NCI-H748 (cell line): ENCODE measurements at regions not wholly inside any gene's neighbourhood (a gene's known extent, or its start where the extent isn't known, plus 50 kb on each side); places are given as distances from the start of the nearest gene placed in this dataset.
A peak's percentile ranks its signal among the peaks of the same experiment; 100 is the strongest.
"Not testable (repeated sequence)": the region's sequence is repeated elsewhere in the genome, so short reads cannot be mapped to it uniquely, and the experiment has no call there.

Source experiments
- DNase-seq: peaks from one replicate; lab custom pipeline; 2025; ENCODE audit not compliant: unreplicated experiment; lab: John Stamatoyannopoulos, UW

DNA sequence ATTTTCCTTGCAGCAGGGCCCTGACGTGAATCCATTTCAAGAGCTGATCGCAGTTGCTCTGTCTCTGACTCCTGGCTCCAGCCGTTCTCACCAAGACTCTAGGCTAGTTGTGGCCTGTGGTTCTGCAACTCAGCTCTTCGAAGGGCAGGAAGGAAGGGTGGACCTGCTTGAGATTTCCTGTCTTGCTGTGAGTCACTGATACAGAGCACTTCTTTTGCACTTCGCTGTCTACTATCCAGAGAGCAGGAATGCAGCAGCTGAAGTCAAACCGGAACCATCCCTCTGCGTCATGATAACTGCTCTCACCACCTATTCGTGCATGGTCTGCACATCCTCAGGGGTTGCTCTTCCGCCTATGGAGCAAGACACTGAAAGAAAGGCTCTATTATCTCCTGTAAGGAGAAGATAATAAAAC lies 59.7 kb downstream of the RAP2B start:
- no peak for DNase-seq

DNA sequence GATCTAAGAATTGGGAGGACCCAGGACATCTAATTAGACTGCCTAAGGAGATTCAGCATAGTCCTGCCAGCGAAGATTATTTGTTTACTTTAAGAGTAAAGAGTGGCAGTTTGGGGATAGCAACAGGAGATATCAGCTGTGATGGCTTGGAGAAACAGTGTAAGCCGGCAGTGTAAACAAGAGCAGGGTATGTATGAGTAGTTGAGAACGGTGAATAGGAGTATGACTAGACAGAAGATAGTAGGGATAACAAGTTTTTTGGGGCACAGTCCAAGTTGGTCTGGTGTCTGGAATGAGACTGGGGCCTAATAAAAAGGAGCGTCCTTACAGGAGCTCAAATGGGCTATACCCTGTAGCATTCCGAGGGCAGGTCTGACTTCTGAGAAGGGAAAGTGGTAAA lies 64.9 kb downstream of the RAP2B start:
- DNase-seq: not testable (repeated sequence)

DNA sequence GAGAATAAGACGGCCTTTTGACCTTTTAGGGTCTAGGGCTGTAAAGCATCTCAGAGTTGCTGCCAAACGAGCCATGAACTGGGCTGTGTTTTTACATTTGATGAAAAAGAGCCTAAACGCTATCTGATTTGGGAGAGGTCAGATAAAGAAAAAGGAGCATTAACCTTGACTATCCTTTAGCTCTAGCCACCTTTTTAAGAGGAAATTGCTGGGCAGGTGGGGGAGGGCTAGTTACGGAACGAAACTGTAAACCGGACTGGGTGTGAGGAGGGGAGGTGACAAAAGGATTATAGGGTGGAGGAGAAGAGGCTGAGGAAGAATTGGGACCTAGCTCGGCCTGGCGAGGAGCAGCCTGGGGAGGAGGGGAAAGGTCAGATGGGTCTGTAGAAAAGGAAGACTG lies 68.4 kb downstream of the RAP2B start:
- DNase-seq: not testable (repeated sequence)

DNA sequence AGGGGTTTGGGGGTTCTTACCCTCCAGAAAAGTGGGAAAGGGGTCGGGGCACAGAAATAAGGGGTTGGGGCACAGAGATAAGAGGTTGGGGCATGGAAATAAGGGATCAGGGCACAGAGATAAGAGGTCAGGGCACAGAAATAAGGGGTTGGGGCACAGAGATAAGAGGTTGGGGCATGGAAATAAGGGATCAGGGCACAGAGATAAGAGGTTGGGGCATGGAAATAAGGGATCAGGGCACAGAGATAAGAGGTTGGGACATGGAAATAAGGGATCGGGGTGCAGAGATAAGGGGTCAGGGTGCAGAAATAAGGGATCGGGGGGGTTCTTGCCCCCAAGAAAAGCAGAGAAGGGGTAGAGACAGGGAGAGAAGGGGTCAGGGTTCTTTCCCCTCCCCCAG lies 69.2 kb downstream of the RAP2B start:
- DNase-seq: not testable (repeated sequence)

DNA sequence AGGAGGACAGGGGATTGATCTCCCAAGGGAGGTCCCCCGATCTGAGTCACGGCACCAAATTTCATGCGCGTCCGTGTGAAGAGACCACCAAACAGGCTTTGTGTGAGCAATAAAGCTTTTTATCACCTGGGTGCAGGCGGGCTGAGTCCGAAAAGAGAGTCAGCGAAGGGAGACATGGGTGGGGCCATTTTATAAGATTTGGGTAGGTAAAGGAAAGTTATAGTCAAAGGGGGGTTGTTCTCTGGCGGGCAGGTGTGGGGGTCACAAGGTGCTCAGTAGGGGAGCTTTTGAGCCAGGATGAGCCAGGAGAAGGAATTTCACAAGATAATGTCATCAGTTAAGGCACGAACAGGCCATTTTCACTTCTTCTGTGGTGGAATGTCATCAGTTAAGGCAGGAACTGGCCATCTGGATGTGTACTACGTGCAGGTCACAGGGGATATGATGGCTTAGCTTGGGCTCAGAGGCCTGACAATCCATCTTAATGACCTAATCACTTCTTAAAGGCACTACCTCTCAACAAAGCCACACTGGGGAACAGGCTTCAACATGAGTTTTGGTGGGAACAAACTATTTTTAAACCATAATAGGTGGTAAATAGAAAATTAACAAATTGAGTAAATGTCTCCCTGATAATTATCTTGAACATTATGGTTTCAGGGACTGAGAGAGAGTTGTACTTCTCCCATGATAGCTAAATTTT lies 70.2 kb downstream of the RAP2B start:
- DNase-seq: peak; percentile 2

DNA sequence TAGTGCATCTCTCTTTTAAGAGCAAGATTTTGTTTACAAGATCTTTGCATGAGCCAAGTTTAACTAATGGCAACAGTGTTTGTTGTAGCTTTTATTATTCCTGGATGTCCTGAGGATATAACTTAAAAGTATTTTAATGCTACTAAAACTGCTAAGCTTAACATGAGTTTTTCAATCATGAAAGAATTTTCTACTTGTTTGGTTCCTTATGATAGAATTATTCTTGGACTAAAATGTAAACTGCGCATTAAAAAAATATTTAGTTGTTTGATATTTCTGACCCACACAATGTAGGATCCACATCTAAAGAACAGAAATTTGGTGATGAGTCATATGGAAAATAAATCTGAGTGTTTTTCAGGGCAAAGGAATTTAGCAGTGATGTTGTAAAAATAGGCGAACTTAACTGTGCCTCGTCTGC lies 70.8 kb downstream of the RAP2B start:
- DNase-seq: no peak

DNA sequence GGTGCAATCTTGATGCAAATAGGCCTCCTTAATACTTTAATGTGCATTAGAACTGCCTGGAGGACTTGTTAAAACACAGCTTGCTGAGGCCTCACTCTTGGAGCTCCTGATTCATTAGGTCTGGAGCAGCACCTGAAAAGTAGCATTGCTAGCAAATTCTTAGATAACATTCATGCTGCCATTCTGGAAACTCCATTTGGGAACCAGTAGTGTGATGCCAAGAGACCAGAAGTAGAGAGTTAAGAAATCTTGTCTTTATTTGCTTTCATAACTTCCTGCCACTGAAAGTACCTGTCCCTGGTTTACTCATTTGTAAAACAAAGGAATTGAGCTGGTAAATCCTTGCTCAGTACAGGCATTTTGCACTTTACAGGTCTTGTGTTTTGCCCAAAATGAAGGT lies 72.0 kb downstream of the RAP2B start:
- DNase-seq: no peak

DNA sequence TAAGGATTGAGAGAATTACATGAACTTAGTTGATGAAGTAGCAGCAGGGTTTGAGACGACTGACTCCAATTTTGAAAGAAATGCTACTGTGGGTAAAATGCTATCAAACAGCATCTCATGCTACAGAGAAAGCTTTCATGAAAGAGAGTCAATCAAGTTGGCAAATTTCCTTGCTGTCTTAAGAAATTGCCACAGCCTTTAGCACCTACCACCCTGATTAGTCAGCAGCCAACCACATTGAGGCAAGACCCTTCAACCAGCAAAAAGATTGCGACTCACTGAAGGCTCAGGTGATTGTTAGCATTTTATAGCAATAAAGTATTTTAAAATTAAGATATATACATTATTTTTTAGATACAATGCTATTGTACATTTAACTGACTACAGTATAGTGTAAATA lies 80.9 kb downstream of the RAP2B start:
- DNase-seq: no peak

DNA sequence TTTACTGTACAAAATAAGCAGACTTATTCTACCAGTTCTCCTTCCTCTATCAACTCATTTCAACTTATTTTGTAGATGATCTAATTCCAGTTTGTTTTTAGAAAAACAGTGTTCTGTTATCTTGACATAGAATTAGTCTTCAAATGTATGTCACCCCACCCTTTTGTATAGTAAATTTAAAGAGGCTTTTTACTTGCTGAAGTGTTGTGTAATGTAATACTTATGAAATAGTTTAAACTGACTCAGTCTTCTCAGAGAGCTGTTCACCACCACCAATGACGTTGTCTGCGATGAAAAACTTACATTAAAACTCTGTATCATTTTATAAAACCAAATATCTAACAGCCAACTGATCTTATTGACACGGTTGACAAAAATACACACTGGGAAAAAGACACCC lies 82.9 kb downstream of the RAP2B start:
- no peak for DNase-seq

DNA sequence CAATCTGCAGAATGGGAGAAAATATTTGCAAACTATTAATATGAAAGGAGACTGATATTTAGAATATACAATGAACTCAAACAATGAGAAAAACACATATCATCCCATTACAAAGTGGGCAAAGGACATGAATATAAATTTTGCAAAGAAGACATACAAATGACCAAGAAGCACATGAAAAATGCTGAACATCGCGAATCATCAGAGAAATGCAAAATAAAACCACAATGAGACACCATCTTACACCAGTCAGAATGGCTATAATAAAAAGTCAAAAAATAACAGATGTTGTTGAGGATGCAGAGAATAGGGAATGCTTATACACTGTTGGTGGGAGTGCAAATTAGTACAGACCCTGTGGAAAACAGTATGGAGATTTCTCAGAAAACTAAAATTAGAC lies 83.6 kb downstream of the RAP2B start:
- DNase-seq: no peak

DNA sequence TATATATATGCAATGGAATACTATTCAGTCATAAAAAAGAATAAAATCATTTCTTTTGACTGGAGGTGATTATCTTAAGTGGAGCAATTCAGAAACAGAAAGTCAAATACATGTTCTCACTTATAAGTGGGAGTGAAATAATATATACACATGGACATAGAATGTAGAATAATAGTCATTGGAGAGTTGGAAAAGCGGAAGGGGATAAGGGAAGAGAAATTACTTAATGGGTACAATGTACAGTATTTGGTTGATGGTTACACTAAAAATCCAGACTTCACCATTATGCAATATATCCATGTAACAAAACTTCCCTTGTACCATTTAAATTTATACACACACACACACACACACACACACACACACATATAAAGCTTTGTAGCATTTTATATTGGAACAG lies 84.3 kb downstream of the RAP2B start:
- DNase-seq: no peak

DNA sequence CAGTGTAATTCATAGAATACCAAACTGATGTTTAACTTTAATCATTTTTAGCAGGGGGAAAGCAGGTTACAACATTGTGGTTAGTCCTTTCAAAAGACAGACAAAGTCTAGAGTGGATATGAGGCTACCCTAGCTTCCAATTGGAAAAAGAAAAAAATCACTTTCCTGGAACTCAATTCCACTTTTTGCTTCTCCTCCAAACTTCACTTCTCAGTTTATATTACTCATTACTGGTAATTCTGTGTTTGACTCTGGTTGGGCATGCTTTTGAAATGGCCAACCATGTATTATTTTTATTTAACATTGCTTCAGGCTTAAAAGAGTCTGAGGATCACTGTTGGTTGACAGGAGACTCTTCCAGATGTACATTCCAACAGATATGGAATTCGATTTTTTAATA lies 84.8 kb downstream of the RAP2B start:
- DNase-seq: no peak

DNA sequence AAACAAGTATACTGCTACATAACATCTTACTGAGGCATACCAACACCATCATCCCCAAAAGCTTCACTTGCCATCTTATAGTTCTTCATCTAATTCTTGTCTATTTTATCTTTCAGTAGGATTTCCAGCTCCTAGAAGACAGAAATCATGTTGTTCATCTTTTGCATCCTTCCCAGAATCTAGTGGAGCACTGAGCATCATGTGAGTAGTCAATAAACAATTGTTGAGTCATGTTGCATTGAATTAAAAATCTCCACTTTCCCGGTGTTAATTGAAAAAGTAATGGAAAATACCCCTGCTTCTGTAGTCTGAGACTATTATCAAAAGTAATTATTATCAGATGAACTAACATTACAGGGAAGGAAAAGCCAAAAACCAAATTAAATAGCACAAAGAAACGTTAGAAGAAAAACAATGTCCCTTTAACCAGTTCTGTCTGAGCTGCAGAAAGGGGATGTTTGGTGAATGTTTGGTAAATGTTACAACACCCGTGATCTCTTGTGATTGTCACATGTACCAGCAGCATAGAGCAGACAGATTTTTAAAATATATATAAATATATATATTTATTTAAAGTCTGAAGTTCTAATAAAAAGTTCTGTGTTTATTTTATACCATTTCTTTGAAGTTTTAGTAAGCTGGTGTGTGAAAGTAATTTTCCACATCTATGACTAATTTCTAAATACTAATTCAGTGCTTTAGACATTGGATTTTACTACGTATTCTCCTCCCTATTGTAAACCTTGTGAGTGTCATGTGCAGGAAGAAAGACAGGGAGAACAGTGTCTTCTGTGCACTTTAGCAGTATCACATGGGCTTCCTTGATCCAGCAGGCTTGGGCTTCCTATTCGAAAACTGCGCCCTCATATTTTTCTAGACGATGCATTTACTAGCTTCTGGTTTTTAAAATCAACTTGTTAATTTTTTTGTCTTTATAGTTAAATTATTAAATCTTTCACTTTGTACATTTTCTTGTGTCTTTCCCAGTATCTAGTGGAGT lies 85.6 kb downstream of the RAP2B start:
- no peak for DNase-seq

DNA sequence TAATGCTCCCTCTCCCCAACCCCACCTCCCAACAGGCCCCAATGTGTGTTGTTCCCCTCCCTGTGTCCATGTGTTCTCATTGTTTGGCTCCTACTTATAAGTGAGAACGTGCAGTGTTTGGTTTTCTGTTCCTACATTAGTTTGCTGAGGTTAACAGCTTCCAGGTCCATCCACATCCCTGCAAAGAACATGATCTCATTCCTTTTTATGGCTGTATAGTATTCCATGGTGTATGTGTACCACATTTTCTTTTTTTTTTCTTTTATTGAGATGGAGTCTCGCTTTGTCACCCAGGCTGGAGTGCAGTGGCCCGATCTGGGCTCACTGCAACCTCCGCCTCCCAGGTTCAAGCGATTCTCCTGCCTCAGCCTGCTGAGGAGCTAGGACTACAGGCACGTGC lies 86.8 kb downstream of the RAP2B start:
- not testable (repeated sequence) for DNase-seq

DNA sequence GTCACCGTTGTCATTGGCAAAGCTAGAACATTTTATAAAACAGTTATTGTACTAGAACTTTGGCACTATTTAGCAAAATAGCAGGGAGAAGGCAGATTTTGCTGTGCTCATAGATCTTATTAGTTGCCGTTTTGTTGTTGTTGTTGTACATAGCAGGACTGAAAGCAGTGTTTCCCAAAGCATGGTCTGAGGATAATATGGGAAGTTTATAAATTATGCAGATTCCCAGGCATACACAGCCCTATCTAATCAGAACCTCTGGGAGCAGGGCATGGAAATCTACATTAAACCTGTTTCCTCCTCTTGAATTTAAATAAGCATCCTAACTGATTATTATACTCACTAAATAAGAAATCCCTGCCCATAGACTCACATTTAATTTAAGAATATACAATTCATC lies 87.9 kb downstream of the RAP2B start:
- DNase-seq: no peak

DNA sequence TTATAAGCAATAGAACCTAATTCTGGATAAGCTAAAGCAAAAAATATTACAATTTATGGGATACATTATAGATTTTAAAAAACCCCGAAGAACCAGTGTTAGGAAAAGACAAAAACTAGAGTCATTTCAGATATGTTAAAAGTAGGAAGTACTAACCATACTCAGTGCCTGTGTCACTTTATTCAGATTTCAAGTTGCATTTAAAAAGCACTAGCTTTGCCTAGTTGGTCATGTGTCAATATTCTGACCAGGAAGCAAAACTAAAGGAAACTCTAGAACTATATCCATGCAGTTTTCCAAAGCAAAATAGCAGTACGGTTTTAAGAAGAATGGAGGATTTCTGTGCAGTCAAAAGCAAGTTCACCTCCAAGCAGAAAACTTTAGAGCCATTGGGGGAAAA lies 88.4 kb downstream of the RAP2B start:
- DNase-seq: no peak

DNA sequence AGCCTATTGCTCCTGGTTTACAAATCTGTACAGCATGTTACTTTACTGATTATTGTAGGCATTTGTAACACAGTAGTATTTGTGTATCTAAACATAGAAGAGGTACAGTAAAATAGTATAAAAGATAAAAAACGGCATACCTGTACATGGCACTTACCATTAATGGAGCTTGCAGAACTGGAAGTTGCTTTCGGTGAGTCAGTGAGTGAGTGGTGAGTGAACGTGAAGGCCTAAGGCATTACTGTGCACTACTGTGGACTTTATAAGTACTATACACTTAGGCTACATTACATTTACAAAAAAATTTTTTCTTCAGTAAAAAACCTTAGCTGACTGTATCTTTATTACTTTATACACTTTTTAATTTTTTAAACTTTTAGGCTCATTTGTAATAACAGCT lies 90.9 kb downstream of the RAP2B start:
- no peak for DNase-seq

DNA sequence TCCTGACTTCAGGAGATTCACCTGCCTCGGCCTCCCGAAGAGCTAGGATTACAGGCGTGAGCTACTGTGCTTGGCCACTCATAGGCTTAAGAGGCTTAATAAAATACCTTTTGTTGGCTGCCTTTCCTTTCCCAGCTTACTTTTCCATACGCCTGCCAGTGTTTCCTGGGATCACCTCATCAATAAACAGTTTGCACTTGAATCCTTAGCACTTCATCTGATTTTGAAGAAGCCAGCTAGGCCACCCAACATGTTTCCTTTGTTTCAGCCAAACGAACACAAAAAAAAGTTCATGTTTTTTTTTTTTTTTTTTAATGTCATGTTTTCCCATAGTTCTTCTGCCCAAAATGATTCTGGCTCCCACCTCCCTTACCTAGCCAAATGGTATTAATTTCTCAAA lies 92.3 kb downstream of the RAP2B start:
- DNase-seq: no peak

DNA sequence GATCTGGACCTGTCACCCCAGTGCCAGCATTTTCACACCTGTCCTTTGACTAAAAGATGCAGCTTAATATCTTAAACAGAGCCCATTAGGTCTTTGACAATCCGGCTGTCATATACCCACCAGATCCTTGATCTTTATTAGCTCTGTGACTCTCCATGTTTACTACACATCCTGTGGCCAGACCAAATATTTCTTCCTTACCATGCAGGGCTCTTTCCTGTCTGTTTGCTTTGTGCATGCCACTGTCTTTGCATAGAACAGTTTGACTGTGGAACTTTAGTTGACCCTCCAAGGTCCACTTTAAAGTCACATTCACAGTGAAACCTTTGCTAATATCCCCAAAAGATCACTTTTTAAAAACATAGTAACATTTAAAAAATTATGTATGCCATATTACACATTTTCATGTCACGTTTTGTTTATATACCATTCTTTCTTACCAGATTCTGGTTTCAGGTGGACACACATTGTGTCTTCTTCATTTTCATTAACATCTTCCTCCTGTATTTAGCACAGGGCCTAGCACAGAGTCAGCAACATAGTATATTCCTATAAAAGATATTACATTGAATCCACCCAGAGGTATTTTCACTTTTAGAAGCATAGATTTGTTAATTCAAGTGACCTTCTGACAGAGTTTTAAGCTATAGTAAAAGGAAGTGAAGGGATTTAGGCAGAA lies 95.8 kb downstream of the RAP2B start:
- no peak for DNase-seq

DNA sequence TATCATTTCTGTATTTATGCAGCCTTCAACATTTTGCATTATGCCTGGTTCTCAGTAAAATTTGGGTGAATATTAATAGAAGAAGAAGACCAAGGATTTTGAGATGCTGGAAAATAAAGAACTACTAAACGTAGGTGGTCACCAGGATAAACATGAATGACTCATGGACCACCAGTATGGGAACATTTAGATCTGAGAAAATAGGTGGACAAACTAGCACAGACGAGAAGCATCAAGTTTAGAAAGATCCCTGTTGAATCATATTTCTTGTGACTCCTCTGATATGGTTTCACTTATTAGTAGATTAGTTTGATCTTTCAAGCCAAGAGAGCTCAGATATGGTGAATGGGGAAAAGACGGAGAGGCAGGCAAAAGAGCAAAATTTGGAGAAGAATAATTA lies 97.9 kb downstream of the RAP2B start:
- no peak for DNase-seq

DNA sequence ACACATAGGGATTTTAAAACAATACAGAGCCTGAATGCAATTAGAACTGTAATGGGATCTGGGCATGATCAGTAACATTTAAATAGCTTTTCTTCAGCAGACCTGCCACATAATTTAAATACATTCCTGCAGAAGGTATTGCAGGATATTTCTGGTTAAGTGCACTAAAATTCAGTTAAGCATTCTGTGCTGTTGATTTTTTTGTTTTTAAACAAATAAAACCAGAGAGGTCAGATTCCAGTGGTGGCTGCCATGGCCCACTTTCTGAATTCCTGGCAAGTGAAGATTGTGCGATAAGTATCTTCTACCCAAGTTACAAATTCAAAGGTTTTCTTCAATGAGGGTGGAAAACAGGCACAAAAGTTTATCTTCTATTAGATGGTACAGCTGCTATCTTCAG lies 98.7 kb downstream of the RAP2B start:
- no peak for DNase-seq

DNA sequence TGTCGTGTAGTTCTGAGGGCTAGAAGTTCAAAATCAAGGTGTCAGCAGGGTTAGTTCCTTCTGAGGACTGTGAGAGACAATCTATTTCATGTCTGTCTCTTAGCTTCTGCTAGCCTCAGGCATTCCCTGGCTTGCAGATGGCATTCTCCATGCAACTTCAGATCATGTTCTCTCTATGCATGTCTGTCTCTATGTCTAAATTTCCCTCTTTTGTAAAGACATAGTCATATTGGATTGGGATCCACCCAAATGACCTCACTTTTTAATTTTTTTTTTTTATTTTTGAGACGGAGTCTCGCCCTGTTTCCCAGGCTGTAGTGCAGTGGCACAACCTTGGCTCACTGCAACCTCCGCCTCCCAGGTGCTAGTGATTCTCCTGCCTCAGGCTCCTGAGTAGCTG lies 104.6 kb downstream of the RAP2B start:
- DNase-seq: no peak
